Stimulated activated CD4-positive, alpha-beta T cell treated with anti-CD3 and anti-CD28 coated beads, TNF-alpha, amount 100 ng/mL, for 48 hours (primary cell): ENCODE measurements at regions not wholly inside any gene's neighbourhood (a gene's known extent, or its start where the extent isn't known, plus 50 kb on each side); places are given as distances from the start of the nearest gene placed in this dataset.
"Not testable (repeated sequence)": the region's sequence is repeated elsewhere in the genome, so short reads cannot be mapped to it uniquely, and the experiment has no call there.

ENCODE experiments used
- DNase-seq, 3 donors: peaks; one replicate each; pipeline ENCODE4 v3.0.0-alpha.2; 2020; ENCODE audit warnings: low read depth in 3 of 3

DNA sequence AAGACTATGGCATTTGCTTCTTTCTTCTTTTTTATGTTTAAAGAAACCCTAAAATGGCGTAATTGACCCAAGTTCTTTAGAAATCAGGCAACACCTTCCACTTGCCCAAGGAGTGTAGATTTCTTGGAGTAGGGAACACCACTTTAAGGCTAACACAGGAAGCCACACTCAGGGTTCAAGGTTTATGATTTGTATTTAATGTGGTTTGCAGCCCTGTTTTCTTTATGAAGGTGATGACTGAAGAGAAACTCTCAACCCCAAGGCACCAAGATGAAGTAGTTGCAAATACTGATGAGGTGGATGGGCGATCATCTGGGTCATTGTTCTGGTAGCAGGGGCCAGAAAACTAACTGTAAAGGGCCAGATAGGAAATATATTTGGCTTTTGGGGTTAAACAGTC is 101.1 kb downstream of the DLEU7 start:
- no peak for DNase-seq

DNA sequence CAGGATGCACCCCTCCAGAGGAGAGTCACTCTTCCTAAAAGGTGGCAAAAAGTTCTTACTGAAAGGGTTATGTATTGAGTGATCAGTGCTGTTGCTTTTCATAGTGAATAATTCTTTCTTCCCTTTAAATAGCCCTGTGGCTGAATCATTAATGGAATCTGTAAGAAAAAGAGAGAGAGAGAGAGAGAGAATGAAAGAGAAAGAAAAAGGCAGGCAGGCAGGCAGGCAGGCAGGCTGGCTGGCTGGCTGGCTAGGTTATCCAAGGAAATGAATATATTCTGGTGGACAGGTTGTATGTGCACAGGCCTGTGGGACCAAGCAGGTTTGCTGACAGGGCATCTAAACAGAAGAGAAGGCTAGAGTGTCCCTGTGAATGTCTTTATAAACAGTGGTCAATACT is 100.5 kb downstream of the DLEU7 start:
- no peak for DNase-seq

DNA sequence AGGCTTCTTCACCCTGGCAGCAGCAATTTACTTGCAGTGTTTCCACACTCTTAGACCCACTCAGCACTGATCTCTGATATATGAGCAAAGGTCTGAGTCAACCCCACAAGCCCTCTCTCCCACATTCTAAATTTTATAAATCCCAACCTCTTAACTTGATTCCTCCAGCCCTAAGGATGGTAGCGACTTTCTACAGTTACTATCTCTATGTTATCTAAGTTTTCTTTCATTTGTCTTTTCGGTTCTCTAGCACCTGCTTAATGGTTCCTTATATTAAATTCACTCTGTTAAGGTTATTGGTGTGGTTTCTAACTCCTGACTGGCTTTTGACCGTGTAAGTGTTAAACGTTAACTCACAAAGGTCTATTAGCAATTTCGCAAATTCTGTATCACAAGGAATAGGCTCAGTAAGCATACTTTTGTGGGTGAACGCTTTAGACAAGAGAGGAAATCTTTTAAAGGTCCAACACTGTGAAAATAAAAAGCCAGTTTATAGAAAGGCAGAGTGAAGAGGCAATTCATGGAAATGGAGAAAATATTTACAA is 99.3 kb downstream of the DLEU7 start:
- no peak for DNase-seq

DNA sequence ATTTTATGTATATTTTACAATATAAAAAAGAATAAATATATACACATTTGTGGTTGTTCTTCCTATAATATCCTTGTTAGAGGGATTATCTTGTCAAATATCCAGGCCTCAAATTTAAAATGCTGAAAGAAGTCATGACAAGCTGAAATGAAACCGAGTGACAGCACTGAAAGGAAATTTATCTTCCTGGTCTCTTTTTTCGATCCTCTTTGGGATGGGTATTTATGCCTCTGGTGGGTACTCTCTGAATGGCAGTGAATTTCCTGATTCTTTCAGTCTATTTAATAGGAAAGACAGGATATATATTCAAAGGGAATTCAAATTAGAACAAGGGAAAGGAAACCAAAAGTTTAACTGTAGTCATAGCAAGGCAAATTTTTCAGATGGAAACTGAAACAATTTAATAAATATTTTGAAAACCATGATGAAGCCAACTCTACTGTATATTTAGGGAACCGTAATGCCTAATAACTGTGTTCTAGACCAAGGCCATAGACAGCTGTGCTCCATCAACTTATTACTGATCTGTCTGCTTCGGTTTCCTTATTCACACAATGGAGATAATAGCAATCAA is 97.9 kb downstream of the DLEU7 start:
- DNase-seq: no peak

DNA sequence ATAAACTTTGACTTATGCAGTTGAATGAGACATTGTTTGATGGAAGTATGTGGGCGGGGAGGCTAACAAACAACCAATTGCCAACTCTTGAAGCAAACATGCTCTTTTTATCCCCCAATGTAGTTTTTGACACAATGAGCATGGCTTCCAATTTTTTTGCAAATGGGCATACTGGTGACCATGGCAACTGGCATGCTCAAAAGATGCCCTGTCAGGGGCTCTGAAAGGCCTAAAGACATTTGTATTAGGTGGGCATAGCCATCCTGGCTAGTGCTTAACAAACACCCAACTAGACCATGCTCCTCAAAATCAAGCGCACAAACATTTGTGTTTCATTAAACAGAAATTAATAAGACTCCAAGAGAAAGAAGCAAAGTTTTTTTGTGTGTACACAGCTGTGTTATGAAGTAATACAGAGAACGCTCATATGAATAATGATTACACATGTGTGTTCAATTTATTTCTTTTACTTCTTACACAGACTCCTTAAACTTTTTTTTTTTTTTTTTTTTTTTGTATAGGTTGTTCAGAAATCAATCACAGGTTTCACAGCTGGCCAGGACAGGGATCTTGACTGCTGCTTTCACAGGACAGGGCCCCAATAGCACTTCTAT is 95.6 kb downstream of the DLEU7 start:
- no peak for DNase-seq

DNA sequence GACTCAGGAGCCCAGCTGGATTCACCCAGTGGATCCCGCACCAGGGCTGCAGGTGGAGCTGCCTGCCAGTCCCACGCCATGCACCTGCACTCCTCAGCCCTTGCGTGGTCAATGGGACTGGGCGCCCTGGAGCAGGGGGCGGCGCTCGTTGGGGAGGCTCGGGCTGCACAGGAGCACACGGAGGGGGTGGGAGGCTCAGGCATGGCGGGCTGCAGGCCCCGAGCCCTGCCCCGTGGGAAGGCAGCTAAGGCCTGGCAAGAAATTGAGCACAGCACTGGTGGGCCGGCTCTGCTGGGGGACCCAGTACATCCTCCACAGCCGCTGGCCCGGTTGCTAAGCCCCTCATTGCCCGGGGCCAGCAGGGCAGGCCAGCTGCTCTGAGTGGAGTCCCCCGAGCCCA is 90.3 kb downstream of the DLEU7 start:
- DNase-seq: not testable (repeated sequence)

DNA sequence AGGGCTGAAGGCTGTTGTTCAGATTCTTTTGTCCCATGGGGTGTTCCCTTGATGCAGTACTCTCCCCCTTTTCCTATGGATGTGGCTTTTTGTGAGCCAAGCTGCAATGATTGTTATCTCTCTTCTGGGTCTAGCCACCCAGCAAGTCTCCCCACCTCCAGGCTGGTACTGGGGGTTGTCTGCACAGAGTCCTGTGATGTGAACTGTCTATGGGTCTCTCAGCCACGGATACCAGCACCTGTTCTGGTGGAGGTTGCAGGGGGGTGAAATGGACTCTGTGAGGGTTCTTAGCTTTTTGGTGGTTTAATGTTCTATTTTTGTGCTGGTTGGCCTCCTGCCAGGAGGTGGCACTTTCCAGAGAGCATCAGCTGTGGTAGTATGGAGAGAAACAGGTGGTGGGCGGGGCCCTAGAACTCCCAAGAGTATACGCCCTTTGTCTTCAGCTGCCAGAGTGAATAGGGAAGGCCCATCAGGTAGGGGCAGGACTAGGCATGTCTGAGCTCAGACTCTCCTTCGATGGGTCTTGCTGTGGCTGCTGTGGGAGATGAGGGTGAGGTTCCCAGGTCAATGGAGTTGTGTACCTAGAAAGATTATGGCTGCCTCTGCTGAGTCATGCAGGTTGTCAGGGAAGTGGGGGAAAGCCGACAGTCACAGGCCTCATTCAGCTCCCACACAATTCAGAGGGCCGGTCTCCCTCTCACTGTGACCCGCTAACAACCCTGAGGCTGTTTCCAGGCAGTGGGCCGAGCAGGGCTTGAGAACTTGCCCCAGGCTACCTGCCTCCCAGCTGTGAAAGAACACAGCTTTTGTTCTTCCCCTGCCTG is 87.4 kb downstream of the DLEU7 start:
- not testable (repeated sequence) for DNase-seq

DNA sequence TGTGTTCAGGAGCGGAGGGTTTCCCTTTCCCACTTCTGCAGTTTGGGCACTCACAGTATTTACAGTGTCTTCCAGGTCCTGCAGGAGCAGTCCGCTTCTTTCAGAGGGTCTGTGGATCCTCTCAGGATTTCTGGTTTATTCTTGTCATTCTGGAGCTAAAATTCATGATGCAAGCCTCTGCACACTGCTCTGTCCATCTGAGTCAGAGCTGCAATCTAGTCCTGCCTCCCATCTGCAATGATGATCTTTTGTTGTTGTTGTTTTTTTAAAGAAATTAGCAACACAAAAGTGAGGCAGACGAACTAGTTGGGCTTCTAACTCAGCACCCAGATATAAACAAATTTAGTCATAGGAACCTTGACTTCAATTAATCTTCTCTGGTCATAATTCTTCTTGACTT is 86.5 kb downstream of the DLEU7 start:
- no peak for DNase-seq

DNA sequence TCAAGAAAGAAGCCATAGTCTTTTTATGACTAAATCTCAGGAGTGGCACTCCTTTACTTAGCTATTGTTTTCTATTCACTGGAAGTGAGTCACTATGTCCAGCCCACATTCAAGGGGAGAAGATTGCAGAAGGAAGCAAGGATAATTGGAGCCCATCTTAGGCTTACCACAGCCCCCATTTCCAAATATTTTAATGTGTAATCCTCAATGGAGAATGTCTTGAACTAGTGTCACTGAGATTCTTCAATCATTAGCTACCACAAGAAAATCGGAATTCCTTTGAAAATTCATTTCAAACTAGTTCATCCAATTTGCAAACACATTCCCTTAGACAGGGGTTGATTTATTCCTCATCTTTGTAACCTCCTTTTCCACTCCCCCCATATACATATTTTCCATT is 84.7 kb downstream of the DLEU7 start:
- no peak for DNase-seq

DNA sequence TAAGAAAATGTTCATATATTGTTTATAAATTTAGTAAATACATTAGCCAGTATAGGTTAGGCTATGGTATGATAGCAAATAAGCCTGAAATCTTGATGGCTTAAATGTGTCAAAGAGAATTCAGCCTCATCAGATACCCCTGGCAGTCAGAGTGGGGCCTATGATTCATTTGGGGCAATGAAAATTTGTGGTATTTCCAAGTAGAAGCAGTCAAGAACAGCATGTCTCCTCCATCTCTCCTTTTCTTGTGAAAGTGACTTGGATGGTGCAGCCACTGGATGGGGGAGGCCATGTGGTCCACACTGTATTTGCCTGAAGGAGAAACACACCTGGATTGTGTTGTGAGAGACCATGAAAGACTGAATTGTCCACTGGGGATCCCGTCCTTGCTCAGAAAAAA is 82.7 kb downstream of the DLEU7 start:
- no peak for DNase-seq

DNA sequence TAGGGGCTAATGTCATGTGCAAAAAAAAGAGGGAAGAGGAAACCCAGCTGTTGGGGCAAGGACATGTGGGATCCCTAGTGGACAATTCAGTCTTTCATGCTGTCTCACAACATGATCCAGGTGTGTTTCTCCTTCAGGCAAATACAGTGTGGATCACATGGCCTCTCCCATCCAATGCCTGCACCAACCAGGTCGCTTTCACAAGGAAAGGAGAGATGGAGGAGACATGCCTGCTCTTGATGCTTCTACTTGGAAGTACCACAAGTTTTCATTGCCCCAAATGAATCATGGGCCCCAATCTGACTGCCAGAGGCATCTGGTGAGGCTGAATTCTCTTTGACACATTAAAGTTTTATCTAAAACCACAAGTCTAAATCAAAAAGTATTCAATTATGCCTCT is 82.1 kb downstream of the DLEU7 start:
- DNase-seq: no peak

DNA sequence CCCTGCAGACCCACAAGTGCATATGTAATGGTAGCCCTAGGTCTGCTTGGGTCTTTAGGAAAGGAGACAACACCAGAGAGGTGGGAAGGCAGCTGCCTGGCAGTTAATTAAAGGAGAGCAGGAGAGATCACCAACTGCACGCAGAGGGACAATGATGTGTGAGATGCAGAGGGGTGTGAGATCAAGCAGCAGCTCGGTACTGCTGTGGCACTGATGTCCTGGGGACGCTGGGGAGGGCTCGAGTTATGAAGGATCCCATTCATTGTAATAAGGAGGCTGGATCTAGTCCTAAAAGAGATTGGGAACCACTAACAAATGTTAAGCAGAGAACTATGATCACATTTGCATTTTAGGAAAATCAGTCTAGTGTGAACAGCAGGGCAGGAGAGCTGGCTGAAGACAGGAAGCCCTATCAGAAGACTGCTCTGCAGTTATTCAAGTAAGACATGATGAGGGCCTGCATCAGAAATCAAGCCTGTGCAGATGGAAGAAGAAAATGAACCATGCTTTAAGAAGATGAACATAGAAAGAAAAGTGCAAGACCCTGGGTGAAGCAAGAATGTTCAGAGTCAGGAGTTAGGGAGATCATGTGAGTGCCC is 80.4 kb downstream of the DLEU7 start:
- no peak for DNase-seq

DNA sequence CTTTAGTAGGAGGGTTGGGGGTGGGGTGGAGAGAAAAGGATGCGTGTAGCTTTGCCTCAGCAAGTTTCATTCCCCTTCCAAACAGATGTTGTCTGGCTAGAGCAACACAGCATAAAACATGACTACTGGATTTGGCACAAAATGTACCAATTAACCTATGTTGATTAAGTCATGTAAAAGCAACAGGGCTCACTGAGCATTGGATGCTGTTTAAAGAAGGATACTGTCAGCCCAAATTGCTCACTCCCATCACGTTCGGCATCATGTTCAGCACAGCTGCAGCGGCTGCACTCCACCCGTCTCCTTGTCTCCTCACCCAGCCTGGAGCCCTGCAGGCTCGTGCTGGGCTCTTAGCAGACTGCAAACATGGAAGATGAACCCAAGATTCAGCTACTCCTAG is 77.5 kb downstream of the DLEU7 start:
- DNase-seq: no peak

DNA sequence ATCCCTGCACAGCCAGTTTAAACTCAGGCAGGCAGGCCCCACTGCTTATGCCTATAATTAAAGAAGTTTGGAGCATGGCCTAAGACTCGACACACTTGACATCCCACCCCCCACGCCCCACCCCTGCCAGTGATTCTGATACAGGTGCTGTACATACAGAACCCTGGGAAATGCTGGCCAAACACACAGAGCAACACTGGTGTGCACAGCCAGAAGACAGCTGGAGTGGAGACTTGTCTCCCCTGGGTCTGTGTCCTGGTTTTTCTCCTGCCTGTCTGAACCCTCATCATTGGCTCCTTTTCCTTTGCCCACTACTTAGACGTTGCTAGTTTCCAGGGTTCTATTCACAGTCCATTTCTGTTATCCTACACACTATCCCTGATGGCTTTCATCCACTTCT is 76.8 kb downstream of the DLEU7 start:
- no peak for DNase-seq

DNA sequence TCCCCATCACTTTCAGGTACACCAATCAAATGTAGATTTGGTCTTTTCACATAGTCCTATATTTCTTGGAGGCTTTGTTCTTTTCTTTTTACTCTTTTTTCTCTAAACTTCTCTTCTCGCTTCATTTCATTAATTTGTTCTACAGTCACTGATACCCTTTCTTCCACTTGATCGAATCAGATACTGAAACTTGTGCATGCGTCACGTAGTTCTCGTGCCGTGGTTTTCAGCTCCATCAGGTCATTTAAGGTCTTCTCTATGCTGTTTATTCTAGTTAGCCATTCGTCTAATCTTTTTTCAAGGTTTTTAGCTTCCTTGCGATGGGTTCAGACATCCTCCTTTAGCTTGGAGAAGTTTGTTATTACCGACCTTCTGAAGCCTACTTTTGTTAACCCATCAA is 70.6 kb downstream of the DLEU7 start:
- DNase-seq: not testable (repeated sequence)
